DMS114 treated with DMSO at 0.1 percent for 48 hours (cell line): ENCODE measurements at regions not wholly inside any gene's neighbourhood (a gene's known extent, or its start where the extent isn't known, plus 50 kb on each side); places are given as distances from the start of the nearest gene placed in this dataset.

Experiments
- DNase-seq: peaks from one replicate; lab custom pipeline; 2025; ENCODE audit not compliant: unreplicated experiment; lab: John Stamatoyannopoulos, UW

DNA sequence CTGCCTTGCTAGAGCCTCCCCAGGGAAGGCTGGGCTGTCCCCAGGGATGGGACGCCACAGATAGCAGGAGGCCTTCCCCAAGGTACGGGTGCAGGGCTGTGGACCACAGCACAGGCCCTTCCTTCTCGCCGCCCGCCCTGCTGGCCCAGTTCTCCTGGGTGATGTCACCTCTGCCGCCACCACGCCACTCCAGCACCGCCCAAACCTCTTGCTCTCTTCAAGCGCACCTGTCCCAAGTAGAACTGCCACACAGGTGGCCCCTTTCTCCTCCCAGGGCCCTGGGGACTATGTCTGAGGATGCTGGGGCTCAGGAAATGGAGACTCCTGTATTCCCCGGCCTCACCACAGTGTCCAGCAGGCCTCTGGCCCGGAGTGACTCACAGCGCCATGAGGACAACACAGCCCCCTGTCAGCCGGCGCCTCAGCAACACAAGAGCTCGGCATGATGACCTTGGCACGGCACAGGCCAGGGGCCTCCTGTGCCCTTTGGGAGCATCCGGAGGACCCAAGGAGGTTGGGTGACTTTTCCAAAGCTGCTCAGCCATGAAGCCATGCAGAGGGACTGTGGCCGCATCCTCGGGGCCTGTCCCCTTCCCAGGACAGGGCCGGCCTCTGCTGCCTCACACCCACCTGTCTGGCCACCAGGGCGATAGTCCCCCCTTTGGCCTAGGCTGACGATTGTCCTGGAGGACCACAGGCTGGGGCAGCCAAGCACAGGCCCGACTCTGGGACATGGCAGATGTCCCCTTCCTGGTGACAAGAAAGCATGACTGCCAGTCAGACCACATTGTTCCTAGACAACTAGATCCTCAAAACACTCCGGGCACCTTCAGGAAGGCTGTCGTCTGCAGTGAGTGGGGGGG is 1023.5 kb downstream of the BRD1 start:
- DNase-seq = no peak

DNA sequence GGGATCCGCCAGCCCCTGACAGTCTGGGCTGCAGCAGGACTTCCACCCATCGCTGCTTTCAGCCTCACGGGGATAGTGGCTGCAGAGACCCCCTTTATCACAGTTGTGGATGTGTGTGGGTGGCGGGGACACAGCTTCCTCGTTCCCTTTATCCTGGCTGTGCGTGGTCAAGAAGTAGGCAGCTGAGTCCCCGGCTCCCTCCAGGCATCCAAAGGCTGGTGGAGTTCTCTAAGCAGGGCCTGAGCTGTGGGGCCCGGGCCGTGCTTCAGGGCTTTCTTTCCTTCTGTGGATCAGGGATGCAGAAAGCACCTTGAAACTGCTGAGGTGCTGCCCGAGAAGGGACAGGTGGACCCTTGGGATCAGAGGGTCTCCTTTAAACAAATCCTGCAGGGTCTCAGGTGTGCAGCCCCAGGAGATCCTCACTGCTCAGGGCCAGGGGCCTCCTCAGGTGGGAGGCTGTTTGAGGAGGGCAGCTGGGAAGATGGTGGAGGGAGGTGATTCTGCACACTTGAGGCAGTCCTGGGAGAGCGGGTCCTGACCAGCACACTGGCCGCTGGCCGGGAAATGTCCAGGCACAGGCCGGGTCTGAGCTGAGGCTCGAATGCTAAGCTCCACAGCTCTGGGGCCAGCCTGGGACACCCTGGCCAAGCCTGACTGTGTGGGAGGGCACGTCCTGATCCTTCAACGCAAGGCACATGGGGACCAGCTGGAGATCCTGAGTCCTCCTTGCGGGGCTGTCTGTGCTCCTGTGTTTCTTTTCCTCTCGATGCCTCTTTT is 1024.3 kb downstream of the BRD1 start:
- DNase-seq = no peak

DNA sequence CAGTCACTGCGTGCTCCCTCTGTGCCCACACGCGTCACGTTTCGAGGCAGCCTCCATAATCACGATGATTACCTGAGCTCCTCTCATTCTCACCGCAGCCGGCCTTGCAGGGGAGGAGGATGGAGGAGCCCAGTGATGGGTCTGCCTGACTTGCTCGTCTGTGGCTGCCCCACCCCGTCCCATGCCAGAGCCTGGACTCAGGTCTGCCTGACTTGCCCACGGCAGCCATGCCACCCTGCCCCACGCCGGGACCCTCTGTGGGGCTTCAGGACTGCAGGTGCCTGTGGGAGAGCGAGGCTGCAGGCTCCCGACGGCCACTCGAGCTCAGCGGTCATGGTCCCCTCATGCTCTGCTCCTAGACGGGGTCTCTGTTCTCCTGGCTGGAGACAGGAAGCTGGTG is 1025.1 kb downstream of the BRD1 start:
- DNase-seq = no peak

DNA sequence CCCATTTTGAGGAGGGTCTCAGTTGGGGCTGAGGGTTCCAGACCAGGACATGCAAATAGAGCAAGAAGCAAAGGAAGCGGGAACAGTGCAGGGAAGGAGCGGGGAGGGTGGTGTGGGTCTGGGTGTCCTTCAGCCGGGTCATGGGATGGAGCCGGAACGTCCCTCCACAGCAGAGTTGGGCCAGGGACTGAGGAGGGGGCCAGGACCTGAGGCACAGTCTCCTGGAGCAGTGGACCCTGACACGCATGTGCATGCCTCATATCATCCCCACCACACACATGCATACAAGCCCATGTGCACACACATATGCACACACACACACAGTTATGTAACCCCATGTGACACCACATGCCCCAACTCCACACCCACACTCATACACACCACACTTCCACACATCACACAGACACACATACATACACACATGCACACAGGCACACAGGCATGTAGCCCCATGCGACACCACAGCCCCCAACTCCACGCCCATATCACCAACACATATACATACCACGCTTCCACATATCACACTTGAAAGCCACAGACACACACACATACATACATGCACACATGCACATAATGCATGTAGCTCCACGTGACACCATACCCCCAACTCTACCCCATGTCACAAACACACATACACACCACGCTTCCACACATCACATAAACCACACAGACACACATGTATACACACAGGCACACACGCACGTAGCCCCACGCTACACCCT is 1026.6 kb downstream of the BRD1 start:
- DNase-seq = no peak

DNA sequence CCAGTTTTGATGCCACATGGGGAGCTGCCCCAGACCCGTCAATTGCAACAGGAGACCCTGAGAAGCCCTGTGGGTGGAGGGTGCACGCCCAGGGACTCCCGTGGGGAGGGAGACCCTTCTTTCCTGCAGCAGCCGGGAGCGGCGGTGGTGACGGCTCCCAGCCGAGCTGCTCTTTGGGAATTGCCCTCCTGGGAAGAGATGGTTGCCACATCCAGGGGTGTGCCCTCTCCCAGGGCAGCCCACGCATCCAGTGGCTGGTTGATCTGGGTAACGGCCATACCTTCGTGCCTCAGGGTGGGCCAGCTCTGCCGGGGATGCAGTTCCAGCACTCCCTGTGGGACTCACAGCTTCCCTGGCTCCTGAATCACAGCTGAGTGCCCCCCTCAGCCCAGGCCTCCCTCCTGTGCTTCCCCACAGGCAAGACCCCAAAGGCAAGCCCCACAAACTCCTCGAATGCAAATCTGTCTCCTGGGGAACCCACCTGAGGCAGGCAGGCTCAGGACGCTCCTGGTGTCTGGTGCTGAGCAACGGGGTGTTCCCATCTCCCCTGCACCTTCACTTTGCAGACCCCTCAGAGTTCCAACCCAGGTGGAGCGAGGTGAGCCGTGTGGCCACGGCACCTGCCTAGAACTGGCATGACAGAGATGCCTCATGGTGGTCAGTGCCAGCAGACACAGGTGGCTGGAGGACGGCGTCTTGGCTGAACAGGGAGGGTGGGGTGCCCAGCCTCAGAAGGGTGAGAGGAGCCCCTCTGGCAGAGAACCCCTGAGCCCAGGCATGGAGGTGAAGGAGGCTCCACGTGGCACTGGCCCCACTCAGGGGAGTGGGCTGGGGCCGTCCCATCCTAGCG is 1027.4 kb downstream of the BRD1 start:
- no peak for DNase-seq

DNA sequence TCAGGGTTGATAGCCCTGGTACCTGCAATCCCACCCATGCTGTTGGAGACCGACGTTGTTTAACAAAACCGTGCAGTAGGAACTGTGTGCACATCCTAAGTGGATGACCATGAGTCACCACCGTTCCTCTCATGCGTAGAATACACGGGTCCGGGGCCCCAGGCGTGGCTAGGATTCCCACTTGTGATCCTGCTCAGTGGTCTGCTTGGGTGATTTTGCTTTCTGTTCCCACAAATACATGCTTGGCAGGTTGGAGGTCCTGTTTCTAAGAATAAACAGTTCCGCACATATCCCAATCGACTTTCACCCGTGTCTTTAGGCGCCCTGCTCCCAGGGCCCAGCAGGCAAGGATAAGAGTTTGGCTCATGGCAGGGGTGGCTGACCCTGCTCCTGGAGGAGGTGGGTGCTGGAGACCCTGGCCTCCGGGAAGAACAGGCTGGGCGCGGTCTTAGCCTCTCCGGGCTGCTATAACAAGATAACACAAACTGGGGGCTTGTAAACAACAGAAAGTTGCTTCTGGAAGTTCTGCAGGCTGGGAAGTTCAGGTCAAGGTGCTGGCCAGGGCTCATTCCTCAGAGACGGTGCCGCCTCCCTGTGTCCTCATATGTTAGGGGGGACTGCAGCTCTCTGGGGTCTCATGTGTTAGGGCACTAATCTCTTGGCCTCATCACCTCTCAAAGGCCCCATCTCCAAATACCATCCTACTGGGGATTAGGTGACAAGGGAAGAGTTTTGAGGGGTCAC is 1028.3 kb downstream of the BRD1 start:
- DNase-seq = no peak

DNA sequence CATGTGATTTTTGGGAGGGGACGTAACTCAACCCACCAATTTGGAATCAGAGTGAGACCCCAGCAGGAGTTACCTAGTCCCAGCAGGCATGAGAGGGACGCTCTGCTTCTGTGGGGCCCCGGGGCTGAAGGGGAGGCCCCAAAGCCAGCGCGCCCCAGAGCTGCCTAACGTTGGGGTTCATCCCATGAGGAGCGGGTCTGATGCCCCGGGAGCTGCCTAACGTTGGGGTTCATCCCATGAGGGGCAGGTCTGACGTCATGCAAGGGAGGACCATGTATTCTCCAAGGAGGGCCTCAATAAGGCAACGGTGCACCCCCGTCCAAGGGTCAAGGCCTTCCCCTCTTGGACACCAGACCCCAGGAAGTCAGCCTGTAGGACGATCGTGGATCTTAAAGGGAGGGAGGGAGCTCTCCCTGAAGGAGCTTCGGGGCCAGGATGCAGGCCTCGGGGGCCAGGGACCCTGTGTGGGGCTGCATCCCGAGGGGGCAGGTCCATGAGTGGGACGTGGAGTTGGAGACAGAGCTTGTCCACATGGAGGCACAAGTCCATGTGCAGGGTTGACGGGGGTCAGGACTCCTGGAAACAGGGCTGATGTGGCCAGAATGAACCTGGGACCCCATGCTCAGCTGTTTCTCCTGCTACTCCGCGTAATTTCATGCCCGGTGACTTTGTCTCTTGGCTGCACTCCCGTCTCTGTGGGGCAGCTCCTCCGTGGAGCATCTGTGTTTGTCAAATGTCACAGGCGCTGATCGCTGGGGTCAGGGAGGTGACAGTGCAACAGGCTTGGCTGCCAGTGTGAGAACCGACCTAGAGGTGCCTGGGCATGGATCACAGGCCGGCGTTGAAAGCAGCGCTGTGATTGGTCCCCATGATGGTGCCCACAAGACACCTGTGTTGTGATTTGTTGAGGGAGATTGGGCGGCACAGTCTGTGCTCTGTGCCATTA is 1029.1 kb downstream of the BRD1 start:
- DNase-seq = no peak

DNA sequence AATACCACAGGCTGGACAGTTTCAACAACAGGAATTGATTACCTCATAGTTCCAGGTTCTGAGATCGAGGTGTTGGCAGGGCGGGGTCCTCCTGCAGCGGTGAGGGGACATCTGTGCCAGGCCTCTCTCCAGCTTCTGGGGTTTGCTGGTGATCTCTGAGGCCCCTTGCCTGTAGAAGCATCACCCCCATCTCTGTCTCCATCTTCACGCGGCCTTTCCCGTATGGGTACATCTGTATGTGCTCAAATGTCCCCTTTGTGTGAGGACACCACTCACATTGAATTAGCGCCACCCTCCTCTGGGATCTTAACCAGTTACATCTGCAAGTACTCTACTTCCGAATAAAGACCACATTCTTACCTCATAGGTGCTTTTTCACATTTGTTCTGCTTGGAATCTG is 1029.9 kb downstream of the BRD1 start:
- DNase-seq = no peak

DNA sequence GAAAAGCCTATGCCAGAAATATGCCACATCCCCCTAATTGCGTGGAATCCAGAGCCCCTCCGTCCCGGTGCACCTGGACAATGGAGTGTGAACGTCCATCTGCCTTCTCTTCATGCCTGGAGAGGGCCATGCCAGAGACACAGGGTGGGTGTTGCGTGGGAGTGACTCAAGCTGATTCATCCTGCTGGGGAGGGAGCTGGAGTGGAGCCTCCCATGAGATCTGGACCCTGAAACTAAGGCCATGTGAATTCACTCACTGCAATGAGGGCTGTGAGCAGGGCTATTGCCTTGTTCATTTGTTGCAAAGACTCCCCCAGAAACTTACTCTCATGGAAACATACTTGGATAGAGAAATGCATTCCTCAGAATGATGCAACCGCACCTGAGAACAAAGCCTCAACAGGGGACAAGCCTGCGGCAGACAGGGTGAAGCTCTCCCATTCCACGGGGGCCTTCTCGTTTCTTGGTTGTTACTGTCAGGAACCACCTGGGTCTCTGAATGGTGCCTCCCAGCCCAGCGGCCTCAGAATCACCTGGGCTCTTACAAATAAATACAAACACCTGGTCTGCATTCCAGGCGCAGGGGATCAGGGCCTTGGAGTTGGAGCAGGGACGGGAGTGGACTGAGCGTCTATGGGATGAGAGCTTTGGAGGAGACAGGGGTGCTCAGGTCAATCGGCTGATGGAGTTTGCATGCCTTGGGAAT is 1031.2 kb downstream of the BRD1 start:
- no peak for DNase-seq

DNA sequence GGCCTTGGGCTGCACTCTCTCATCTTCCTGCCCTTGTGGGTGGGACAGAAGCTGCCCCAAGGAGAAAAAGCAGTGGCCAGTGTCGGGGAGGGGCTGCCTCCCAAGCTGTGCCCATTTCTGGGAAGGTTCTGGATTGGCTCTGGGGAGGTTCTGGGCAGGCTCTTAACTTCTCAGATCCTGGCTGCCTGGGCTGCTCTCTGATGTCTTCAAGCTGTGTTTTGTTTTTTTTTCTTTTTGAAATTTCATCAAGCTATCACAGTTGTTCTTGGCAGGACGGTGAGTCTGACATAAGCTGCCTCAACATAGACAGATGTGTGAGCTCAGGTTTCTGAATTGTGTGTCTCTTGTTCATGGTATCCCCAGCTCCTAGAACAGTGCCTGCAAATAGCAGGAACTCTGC is 1032.0 kb downstream of the BRD1 start:
- DNase-seq = no peak

DNA sequence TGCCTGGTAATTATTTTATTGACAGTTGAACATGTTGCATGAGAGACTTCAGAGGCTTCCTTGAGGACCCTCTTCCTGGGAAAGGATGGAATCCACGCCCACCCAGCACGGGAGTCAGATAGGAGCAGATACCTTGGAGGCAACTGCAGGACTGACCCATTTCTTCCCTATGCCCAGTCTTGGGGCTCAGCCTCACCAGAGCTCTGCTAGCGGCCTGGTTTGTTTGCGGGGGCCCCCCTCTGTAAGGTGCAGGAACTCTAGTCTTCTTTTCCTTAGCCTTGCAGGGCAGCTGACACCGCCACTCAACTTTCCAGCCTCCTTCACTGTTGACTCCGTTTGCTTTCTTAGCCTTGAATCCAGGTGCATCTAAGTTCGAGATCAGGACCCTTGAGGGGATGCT is 1032.8 kb downstream of the BRD1 start:
- no peak for DNase-seq

DNA sequence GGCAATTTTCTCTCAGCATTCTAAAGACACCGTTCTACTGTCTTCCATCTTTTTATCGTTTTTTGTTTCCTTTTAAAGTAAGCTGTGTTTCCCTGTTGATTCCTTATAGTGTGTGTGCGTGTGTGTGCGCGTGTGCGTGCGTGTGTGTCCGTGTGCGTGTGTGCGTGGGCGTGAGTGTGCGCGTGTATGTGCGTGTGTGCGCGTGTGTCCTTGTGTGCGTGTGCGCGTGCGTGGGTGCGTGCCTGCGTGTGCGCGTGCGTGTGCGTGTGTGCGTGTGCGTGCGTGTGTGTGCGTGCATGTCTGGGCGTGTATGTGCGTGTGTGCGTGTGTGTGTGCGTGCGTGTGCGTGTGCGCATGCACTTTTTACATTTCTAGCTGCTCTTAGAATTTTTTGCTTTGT is 1033.7 kb downstream of the BRD1 start:
- no peak for DNase-seq

DNA sequence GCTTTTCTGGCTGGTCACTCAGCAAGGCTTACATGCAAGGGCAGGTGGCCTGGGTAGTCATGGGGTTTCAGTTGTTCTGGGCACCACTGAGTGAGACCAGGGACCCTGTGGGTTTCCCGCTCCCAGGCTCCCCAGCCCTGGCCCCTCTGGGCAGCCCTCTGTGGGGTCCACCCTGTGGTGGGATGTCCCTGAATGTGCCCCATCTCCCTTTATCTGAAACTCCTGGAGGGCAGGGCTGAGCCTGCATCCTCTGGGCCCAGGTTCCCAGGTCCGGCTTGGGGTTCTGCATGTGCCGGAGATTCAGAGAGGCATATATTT is 1041.0 kb downstream of the BRD1 start:
- DNase-seq = no peak

DNA sequence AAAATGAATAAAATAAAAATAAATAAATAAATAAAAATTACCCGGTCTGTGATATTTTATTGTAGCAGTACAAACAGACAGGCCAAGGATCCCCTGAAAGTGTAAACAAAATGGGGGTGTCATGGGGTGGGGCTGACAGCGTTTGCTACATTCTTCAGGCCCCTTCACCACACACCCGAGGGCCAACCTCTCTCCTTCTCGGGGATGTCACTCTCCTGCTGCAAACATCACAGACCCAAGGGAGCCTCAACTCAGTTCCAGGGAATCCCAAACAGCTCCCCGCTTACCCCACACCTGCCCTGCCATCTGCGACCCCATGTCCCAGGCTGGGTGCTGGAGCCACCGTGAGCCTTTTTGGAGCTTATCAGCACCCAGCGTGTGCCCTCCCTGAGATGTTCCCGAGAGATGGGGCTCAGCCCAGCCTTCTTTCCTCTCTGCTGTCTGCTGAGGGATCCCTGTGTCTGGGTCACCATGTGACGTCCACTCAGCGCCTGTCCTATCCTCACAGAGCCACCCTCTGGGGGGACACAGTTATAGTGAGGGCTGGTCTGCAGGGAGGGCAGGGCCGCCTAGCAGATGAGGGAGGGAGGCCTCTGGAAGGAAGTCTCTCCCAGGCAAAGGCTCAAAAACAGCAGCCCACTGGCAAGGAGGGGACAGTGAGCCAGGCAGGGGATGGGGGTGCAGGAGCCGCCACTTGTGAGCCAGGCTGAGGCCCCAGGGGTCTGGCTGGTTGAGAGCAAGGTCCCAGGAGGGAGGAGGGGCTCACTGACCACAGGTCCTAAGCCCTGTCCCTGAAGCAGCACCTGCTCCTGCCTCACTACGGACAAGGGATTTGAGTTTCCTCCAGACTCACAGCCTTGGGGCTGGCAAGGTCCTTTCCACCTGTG is 1041.6 kb downstream of the BRD1 start:
- DNase-seq = no peak

DNA sequence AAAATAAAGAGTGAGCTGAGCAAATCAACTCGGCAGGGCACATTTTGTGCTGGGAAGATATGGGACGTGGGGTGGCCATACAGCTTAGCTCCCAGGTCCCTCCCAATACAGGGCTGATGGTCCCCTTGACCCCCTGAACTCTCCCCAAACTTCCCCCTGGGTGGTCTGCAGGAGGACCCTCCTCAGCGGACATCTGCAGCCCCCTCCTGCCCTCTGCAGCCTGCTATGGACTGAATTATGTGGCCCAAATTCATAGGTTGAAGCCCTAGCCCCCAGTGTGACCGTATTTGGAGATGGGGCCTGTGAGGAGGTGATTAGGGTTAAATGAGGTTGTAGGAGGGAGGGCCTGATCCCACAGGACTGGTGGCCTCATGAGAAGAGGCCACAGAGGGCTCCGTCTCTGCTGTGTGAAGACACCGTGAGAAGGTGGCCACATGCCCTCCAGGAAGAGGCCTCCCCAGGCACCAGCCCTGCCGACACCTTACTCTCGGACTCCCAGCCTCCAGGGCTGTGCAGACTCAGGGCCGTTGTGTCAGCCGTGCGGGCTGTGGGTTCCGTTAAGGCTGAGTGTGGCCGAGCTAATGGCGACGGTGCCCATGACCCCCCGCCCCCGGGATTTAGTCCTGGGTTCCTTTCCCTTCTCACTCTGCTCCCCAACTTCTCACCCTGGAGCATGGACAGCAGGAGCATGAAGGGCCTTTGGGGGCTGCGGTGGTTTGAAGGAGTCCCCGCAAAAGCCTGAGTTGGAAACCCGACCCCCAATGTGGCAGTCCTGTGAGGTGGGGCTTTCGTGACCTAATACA is 1042.8 kb downstream of the BRD1 start:
- DNase-seq = no peak

DNA sequence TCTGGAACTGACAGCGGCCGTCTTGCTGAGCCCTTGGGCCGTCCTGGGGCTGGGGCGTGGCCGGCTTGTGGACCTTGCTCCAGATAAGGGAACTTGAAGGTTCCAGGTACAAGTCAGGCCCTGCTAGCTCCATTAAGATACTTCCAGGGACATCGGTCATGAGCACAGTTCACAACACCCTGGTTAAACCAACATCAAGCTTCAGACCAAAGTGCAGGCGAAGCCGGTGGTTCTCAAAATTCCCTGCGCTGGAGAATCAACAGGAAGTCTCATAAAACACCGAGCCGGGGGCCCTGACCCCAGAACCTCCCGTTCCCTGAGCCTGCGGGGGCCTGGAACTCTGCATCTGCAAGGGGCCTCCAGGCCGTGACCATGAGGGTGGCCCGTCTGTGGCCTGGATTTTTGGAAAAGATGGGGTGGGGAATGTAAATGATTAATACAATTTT is 1043.8 kb downstream of the BRD1 start:
- no peak for DNase-seq
